Islet precursor cell (in vitro differentiated cells): ENCODE measurements at regions not wholly inside any gene's neighbourhood (a gene's known extent, or its start where the extent isn't known, plus 50 kb on each side); places are given as distances from the start of the nearest gene placed in this dataset.

Experiments used
- DNase-seq: peaks from one replicate; pipeline ENCODE4 v3.0.0-alpha.2; 2018

DNA sequence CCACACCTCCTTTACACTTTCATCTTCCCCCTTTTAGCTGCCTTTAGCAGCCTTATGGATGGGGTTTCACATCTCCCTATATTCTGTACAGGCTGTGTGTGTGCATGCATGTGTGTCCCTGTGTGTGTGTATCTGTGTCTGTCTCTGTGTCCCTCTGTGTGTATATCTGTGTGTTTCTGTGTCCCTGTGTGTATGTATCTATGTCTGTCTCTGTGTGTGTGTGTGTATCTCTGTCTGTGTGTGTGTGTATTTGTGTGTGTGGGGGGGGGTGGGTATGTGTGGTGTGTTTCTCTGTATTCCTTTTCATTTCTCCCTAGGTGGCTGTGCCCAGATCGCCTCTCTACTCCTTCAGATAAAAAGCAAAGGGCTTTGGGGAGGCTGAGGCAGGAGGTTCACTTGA is 52.2 kb upstream of the CD83 start:
- no peak for DNase-seq

DNA sequence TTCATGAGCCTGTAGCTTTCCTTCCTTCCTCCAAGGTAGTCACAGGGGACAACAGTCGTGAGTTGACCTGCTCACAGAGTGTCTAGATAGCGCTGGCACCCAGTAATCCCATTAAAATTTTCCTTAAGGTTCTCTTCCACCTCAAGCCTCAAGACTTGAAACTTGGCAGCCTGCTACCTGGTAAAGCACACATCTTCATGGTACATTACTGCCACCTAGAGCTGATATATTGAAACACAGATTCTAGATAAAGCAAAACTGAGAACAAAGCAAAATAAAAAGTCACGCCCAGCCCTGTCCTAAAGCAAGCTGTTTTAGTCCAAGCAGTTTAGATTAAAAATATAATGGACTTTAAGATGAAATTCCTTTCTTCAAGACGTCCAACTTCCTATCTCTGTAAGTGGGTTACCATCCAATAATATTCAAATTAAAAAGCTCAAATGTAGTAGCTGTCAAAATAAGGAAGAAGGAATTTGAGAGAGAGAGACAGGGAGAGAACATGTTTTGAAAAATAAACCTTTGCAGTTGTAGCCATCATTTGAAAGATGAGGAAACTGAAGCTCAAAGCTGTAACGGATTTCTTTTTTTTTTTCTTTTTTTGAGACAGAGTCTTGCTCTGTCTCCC is 50.7 kb upstream of the CD83 start:
- no peak for DNase-seq

DNA sequence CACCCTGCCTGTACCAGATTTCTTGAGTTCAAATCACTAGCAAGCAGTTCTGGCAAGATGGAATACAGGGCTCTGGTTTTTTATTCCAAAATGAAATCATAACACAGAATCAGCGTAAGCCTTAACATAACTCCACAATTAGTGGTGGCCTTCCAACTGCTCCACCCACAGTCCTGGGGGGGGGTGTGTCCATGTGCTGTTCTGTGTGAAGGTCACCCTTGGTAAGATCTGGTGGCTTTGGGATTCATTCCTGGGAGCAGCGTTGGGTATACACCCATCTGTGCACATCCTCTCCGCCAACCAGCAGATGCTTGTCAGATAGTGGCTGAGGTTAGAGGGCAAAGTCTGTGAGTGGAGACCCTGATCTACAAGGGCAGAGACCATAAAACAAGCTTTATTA is 49.9 kb upstream of the CD83 start:
- DNase-seq: no peak
